Duodenal mucosa (tissue), 2 donors: ENCODE measurements at regions not wholly inside any gene's neighbourhood (a gene's known extent, or its start where the extent isn't known, plus 50 kb on each side); places are given as distances from the start of the nearest gene placed in this dataset.

ENCODE experiments used
- H3K27ac ChIP-seq: one replicate; pipeline ENCODE4 v1.7.0; 2013; ENCODE audit warnings: low read depth, low read length
- H3K27me3 ChIP-seq, 2 donors: one replicate each; pipeline ENCODE4 v1.7.0; 2013; ENCODE audit warnings: low read length in 2 of 2, control low read depth in 1 of 2; ENCODE audit not compliant: insufficient read depth in 2 of 2, control insufficient read depth in 1 of 2
- H3K36me3 ChIP-seq, 2 donors: one replicate each; pipeline ENCODE4 v1.7.0; 2013; ENCODE audit warnings: low read length in 2 of 2, control low read depth in 1 of 2; ENCODE audit not compliant: insufficient read depth in 2 of 2, control insufficient read depth in 1 of 2
- H3K4me1 ChIP-seq, 2 donors: one replicate each; pipeline ENCODE4 v1.7.0; 2013; ENCODE audit warnings: low read length in 2 of 2, control low read depth in 1 of 2; ENCODE audit not compliant: insufficient read depth in 2 of 2, control insufficient read depth in 1 of 2
- H3K4me3 ChIP-seq, 2 donors: one replicate each; pipeline ENCODE4 v1.7.0; 2013; ENCODE audit warnings: low read length in 2 of 2, low read depth in 1 of 2
- H3K9ac ChIP-seq, 2 donors: one replicate each; pipeline ENCODE4 v1.7.0; 2013; ENCODE audit warnings: low read length in 2 of 2, low read depth in 1 of 2
- H3K9me3 ChIP-seq, 2 donors: one replicate each; pipeline ENCODE4 v1.7.0; 2013; ENCODE audit warnings: low read length in 2 of 2, control low read depth in 1 of 2; ENCODE audit not compliant: control insufficient read depth in 1 of 2

DNA sequence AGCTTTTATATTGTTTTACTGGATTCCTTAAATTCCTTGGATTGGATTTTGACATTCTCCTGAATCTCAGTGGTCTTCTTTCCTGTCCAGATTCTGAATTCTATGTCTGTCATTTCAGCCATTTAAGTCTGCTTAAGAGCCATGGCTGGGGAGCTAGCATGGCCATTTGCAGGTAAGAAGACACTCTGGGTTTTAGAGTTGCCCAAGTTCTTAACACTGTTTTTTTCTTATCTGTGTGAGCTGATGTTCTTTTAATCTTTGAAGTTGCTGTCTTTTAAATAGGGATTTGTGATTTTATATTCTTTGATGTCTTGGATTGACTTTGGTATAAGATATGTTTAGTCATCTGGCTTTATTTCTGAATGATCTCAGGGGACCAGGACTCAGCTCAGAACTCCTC is 677.2 kb downstream of the CCDC85A start:
- Histone ChIP-seq H3K4me1 (no peaks in the 10 kb centered on the region), H3K4me3 (no peak overlapping the region), H3K27me3 (no peaks in the 10 kb centered on the region), H3K9ac (no peak overlapping the region), H3K36me3 (no peaks in the 10 kb centered on the region), H3K9me3 (peaks cover 0 to 6% of the 10 kb centered on the region in 2 donors), H3K27ac (no peak overlapping the region)

- no peak overlapping the region for H3K9ac ChIP-seq
- no peaks in the 10 kb centered on the region for H3K36me3 ChIP-seq
- H3K4me3 ChIP-seq: no peak overlapping the region
- H3K4me1 ChIP-seq: no peaks in the 10 kb centered on the region
- H3K9me3 ChIP-seq: peaks cover 4 to 5% of the 10 kb centered on the region in 2 donors
- H3K27ac ChIP-seq: no peak overlapping the region
- no peaks in the 10 kb centered on the region for H3K27me3 ChIP-seq
Observed at GRCh38 chr2:56871644-56872043, 687.9 kb downstream of the CCDC85A start.

DNA sequence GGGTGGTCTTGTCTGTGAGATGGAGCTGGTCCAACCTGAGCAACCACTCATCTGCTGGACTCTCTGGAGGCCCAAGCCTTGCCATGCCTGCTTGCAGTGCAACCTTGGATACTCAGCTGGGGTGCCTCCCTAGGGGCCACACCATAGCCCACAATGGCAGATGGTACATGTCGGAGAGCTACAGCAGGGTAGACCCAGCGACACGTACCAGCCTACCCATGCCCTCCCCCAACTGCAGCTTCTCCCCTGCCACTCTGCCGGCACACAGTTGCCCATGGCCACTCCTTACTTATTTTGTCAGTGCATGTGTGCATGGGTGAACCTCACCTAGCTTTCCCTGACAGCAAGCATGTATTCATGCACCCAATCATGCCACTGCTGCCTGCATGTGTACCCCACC is 690.9 kb downstream of the CCDC85A start:
- Histone ChIP-seq H3K4me3 (no peak overlapping the region), H3K4me1 (no peaks in the 10 kb centered on the region), H3K36me3 (no peaks in the 10 kb centered on the region), H3K27ac (no peak overlapping the region), H3K9me3 (peaks cover 4 to 5% of the 10 kb centered on the region in 2 donors), H3K27me3 (no peaks in the 10 kb centered on the region), H3K9ac (no peak overlapping the region)

DNA sequence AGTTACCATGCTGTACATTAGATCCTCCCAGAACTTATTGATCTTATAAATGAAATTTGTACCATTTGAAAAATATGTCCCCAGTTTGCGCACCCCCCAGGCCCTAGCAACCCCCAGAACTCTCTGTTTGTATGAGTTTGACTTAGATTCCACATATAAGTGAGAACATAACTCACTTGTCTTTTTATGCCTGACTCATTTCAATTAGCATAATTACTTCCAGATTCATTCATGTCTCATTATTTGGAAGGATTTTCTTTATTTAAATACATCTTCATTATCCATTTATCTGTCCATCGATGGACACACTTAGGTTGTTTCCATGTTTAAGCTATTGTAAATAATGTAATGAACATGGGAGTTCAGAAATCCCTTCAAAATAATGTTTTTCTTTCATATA is 705.9 kb downstream of the CCDC85A start:
- H3K4me1 ChIP-seq: no peaks in the 10 kb centered on the region
- H3K4me3 ChIP-seq: no peak overlapping the region
- H3K9me3 ChIP-seq: no peaks in the 10 kb centered on the region
- no peaks in the 10 kb centered on the region for H3K36me3 ChIP-seq
- no peak overlapping the region for H3K27ac ChIP-seq
- H3K9ac ChIP-seq: no peak overlapping the region
- no peaks in the 10 kb centered on the region for H3K27me3 ChIP-seq

- H3K4me1 ChIP-seq: no peaks in the 10 kb centered on the region
- no peaks in the 10 kb centered on the region for H3K9me3 ChIP-seq
- no peaks in the 10 kb centered on the region for H3K27me3 ChIP-seq
- H3K27ac ChIP-seq: no peak overlapping the region
- H3K36me3 ChIP-seq: no peaks in the 10 kb centered on the region
- no peak overlapping the region for H3K4me3 ChIP-seq
- no peak overlapping the region for H3K9ac ChIP-seq
Observed at GRCh38 chr2:56892382-56892781, 708.6 kb downstream of the CCDC85A start.

- Histone ChIP-seq H3K4me1 (no peaks in the 10 kb centered on the region), H3K36me3 (no peaks in the 10 kb centered on the region), H3K4me3 (no peak overlapping the region)
Observed at GRCh38 chr2:56898986-56899385, 715.2 kb downstream of the CCDC85A start.

DNA sequence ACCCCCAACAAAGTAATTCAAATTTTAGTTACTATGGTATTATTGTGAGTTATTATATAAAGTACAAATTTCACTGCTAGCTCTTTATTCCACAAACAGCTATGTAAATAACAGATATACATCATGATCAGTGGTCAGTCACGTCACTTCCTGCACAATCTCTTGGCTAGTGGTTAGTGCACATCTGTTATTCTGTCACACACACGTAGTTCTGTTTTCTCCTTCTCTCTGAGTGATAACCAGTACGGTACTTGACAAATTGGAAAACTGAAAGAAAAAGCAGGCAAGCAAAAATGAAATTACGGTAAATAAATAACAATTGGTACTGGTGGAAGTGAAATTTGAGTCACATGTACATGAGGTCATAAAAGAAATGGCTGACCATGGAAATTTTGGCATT is 728.7 kb downstream of the CCDC85A start:
- Histone ChIP-seq H3K4me1 (no peaks in the 10 kb centered on the region), H3K9me3 (no peaks in the 10 kb centered on the region), H3K27ac (no peak overlapping the region), H3K27me3 (no peaks in the 10 kb centered on the region), H3K4me3 (no peak overlapping the region), H3K9ac (no peak overlapping the region), H3K36me3 (no peaks in the 10 kb centered on the region)

More at GRCh38 chr2:56898986-56899385, 715.2 kb downstream of the CCDC85A start:
- Histone ChIP-seq H3K9me3 (peaks cover 0 to under 1% of the 10 kb centered on the region in 2 donors), H3K27me3 (no peaks in the 10 kb centered on the region), H3K9ac (no peak overlapping the region), H3K27ac (no peak overlapping the region)

DNA sequence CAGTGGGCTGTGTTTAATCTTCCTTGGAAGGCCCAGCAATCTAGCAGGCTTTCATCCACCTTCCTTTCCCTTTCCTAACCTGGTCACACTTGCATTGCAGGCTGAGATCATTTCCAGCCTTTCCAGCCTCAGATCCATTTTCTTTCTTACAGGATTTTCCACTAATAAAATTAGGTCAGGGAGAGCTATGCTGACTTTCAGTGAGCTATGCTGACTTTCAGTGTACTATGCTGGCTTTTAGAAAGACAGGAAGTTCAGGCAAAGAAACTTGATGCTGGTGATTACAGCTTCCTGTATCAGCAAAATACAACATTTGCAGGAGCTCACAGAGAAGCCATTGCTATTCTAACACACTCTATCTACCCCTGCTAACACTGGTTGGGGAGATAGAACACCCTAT is 735.0 kb downstream of the CCDC85A start:
- Histone ChIP-seq H3K27ac (no peak overlapping the region), H3K36me3 (no peaks in the 10 kb centered on the region), H3K9me3 (peaks cover 0 to 4% of the 10 kb centered on the region in 2 donors)

GRCh38 chr2:56933976-56934375 is 750.2 kb downstream of the CCDC85A start:
- H3K27me3 ChIP-seq: no peaks in the 10 kb centered on the region
- H3K9ac ChIP-seq: no peak overlapping the region
- no peaks in the 10 kb centered on the region for H3K36me3 ChIP-seq
- no peak overlapping the region for H3K4me3 ChIP-seq
- H3K9me3 ChIP-seq: no peaks in the 10 kb centered on the region
- H3K27ac ChIP-seq: no peak overlapping the region
- no peaks in the 10 kb centered on the region for H3K4me1 ChIP-seq

More for the DNA sequence above, 735.0 kb downstream of the CCDC85A start:
- Histone ChIP-seq H3K27me3 (no peaks in the 10 kb centered on the region), H3K9ac (no peak overlapping the region), H3K4me1 (no peaks in the 10 kb centered on the region), H3K4me3 (no peak overlapping the region)

GRCh38 chr2:56934866-56935265 is 751.1 kb downstream of the CCDC85A start:
- Histone ChIP-seq H3K9me3 (no peaks in the 10 kb centered on the region), H3K27me3 (no peaks in the 10 kb centered on the region), H3K9ac (no peak overlapping the region), H3K4me1 (no peaks in the 10 kb centered on the region), H3K27ac (no peak overlapping the region), H3K4me3 (no peak overlapping the region), H3K36me3 (no peaks in the 10 kb centered on the region)

GRCh38 chr2:56940054-56940453 is 756.3 kb downstream of the CCDC85A start:
- Histone ChIP-seq H3K9me3 (no peaks in the 10 kb centered on the region), H3K4me3 (no peak overlapping the region), H3K4me1 (no peaks in the 10 kb centered on the region), H3K9ac (no peak overlapping the region), H3K27me3 (no peaks in the 10 kb centered on the region), H3K36me3 (no peaks in the 10 kb centered on the region), H3K27ac (no peak overlapping the region)
